Bronchial epithelial cell (primary cell): ENCODE measurements at regions not wholly inside any gene's neighbourhood (a gene's known extent, or its start where the extent isn't known, plus 50 kb on each side); places are given as distances from the start of the nearest gene placed in this dataset.

Source experiments
- DNase-seq: peaks from one replicate; pipeline ENCODE4 v3.0.0-alpha.2; 2010; ENCODE audit warnings: low read depth
- FAIRE-seq: peaks from 2 replicates; lab custom pipeline; 2011; peaks lifted over from hg19 to GRCh38; lab: Jason Lieb, UNC
- H3K27me3 ChIP-seq: 2 replicates; pipeline ENCODE4 v1.5.1; 2011; ENCODE audit warnings: low read length; ENCODE audit not compliant: control insufficient read depth, insufficient read depth
- H3K36me3 ChIP-seq: 2 replicates; pipeline ENCODE4 v1.5.1; 2011; ENCODE audit warnings: low read length; ENCODE audit not compliant: control insufficient read depth, insufficient read depth
- H3K4me3 ChIP-seq: 2 replicates; pipeline ENCODE4 v1.5.1; 2011; ENCODE audit warnings: mild to moderate bottlenecking, low read depth, low read length, control low read depth
- TF ChIP-seq, protein P1 (sequence below): IDR thresholded peaks from 2 replicates; pipeline ENCODE4 v1.5.1; 2011; ENCODE audit warnings: mild to moderate bottlenecking, moderate library complexity, low read length, control low read depth, inconsistent platforms; ENCODE audit not compliant: insufficient read depth, severe bottlenecking

- FAIRE-seq (no peak), DNase-seq (peak; percentile 85)
- H3K4me3 ChIP-seq = no peak overlapping the region
- TF ChIP-seq, protein P1, sequence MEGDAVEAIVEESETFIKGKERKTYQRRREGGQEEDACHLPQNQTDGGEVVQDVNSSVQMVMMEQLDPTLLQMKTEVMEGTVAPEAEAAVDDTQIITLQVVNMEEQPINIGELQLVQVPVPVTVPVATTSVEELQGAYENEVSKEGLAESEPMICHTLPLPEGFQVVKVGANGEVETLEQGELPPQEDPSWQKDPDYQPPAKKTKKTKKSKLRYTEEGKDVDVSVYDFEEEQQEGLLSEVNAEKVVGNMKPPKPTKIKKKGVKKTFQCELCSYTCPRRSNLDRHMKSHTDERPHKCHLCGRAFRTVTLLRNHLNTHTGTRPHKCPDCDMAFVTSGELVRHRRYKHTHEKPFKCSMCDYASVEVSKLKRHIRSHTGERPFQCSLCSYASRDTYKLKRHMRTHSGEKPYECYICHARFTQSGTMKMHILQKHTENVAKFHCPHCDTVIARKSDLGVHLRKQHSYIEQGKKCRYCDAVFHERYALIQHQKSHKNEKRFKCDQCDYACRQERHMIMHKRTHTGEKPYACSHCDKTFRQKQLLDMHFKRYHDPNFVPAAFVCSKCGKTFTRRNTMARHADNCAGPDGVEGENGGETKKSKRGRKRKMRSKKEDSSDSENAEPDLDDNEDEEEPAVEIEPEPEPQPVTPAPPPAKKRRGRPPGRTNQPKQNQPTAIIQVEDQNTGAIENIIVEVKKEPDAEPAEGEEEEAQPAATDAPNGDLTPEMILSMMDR = no peak
- no peaks in the 10 kb centered on the region for H3K27me3 ChIP-seq
- no peaks in the 10 kb centered on the region for H3K36me3 ChIP-seq
These were observed 208.5 kb downstream of the C12orf50 start for GRCh38 chr12:87820524-87821202.

- Histone ChIP-seq H3K4me3 (no peak overlapping the region), H3K36me3 (no peaks in the 10 kb centered on the region), H3K27me3 (no peaks in the 10 kb centered on the region)
- no peak for FAIRE-seq
- DNase-seq = no peak
- TF ChIP-seq, protein P1 = no peak
These were observed 210.8 kb downstream of the C12orf50 start for GRCh38 chr12:87818441-87818840.

DNA sequence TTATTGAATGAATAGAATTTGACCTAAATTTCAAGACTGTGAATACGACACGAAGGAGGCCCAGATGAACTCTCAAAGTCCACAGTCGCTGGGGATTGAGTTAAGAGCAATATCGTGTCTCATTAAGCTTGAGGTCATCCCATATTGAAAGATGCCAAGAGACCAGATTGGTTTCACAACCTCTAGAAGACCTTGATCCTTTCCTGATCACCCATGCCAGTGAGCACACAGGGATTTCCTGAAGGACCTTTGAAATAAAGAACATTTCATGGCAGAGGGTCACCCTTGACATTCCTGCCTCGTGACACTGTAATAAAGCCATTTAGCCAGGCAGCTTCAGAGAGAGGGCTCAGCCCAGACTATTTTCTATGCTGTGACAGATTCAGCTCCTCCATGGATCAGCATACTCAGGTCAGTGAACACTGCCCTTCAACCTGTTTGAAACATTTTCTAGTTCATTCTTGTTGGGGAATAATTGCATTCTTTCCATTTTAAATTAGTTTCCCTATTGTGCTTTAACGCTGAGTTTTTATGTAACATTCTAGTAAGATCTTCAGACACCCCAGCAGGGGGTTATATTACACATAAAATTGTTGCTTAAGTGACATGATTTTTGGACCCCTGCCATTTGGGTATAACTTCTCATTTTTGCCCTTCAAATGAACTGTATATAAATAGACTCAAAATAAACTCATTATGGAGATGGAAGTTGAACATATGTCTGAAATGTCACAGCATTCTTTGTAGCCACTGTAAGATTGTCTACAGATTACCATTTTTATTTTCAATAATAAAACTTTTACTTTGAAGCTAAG, 213.2 kb downstream of the C12orf50 start:
- FAIRE-seq (peak; percentile 40), DNase-seq (no peak)
- Histone ChIP-seq H3K27me3 (no peaks in the 10 kb centered on the region), H3K4me3 (no peak overlapping the region), H3K36me3 (no peaks in the 10 kb centered on the region)
- TF ChIP-seq, protein P1 = no peak

- Histone ChIP-seq H3K4me3 (no peak overlapping the region), H3K36me3 (no peaks in the 10 kb centered on the region), H3K27me3 (no peaks in the 10 kb centered on the region)
- TF ChIP-seq, protein P1 = no peak
- DNase-seq (no peak), FAIRE-seq (no peak)
These were observed 214.6 kb downstream of the C12orf50 start for GRCh38 chr12:87814625-87815024.

- TF ChIP-seq, protein P1 = no peak
- H3K36me3 ChIP-seq = no peaks in the 10 kb centered on the region
- no peak for FAIRE-seq
- H3K4me3 ChIP-seq = no peak overlapping the region
- no peaks in the 10 kb centered on the region for H3K27me3 ChIP-seq
- peak; percentile 91 for DNase-seq
These were observed 215.5 kb downstream of the C12orf50 start for GRCh38 chr12:87813476-87814234.
